Keratinocyte (primary cell): ENCODE measurements at regions not wholly inside any gene's neighbourhood (a gene's known extent, or its start where the extent isn't known, plus 50 kb on each side); places are given as distances from the start of the nearest gene placed in this dataset.

Source experiments
- DNase-seq: peaks from one replicate; pipeline ENCODE4 v3.0.0-alpha.2; 2011; ENCODE audit warnings: low read depth, missing footprints, low spot score
- FAIRE-seq: peaks from 2 replicates; lab custom pipeline; 2011; peaks lifted over from hg19 to GRCh38; lab: Jason Lieb, UNC
- H2AFZ ChIP-seq: 2 replicates; pipeline ENCODE4 v1.6.0; 2012; ENCODE audit warnings: low read length, control low read depth, inconsistent platforms; ENCODE audit not compliant: control insufficient read depth
- H3K27ac ChIP-seq: 2 replicates; pipeline ENCODE4 v1.5.1; 2011; ENCODE audit warnings: low read length; ENCODE audit not compliant: control insufficient read depth, insufficient read depth
- H3K27me3 ChIP-seq: 3 replicates; pipeline ENCODE4 v1.6.0; 2011; ENCODE audit warnings: low read length; ENCODE audit not compliant: control insufficient read depth, insufficient read depth; ENCODE audit errors: extremely low read depth
- H3K36me3 ChIP-seq, 2 experiments: 2 replicates in 1 of 2; 3 replicates in 1 of 2; pipeline ENCODE4 v1.5.1; 2011; ENCODE audit warnings: low read length in 2 of 2, mild to moderate bottlenecking in 1 of 2; ENCODE audit not compliant: control insufficient read depth in 2 of 2, insufficient read depth in 2 of 2; ENCODE audit errors: extremely low read depth in 1 of 2
- H3K4me1 ChIP-seq: 3 replicates; pipeline ENCODE4 v1.5.1; 2011; ENCODE audit warnings: low read length; ENCODE audit not compliant: control insufficient read depth, insufficient read depth; ENCODE audit errors: extremely low read depth
- H3K4me2 ChIP-seq: 3 replicates; pipeline ENCODE4 v1.6.0; 2011; ENCODE audit warnings: low read depth, low read length; ENCODE audit not compliant: control insufficient read depth, insufficient read depth; ENCODE audit errors: extremely low read depth
- H3K4me3 ChIP-seq, 3 experiments: fragments of 200-600 bp in 1 of 3; sonication (generic) in 1 of 3; 2 replicates in 2 of 3; 3 replicates in 1 of 3; pipeline ENCODE4 v1.5.1; 2011 to 2016; ENCODE audit warnings: low read length in 3 of 3, mild to moderate bottlenecking in 3 of 3, control low read depth in 2 of 3, inconsistent platforms in 1 of 3, low read depth in 1 of 3, mixed read lengths in 1 of 3, mixed run types in 1 of 3, moderate library complexity in 1 of 3; ENCODE audit not compliant: control insufficient read depth in 2 of 3, insufficient read depth in 2 of 3; ENCODE audit errors: extremely low read depth in 1 of 3
- H3K79me2 ChIP-seq: 2 replicates; pipeline ENCODE4 v1.6.0; 2012; ENCODE audit warnings: low read length; ENCODE audit not compliant: control insufficient read depth, insufficient read depth
- H3K9ac ChIP-seq: 3 replicates; pipeline ENCODE4 v1.6.0; 2011; ENCODE audit warnings: low read length; ENCODE audit not compliant: control insufficient read depth, insufficient read depth; ENCODE audit errors: extremely low read depth
- H3K9me1 ChIP-seq: 3 replicates; pipeline ENCODE4 v1.6.0; 2011; ENCODE audit warnings: low read length; ENCODE audit not compliant: control insufficient read depth, insufficient read depth; ENCODE audit errors: extremely low read depth
- H3K9me3 ChIP-seq: 2 replicates; pipeline ENCODE4 v1.5.1; 2012; ENCODE audit warnings: low read depth, low read length; ENCODE audit not compliant: control insufficient read depth
- H4K20me1 ChIP-seq: 3 replicates; pipeline ENCODE4 v1.6.0; 2011; ENCODE audit warnings: low read length; ENCODE audit not compliant: control insufficient read depth, insufficient read depth; ENCODE audit errors: extremely low read depth
- CTCF ChIP-seq, 3 experiments: IDR thresholded peaks in 1 of 3; conservative IDR thresholded peaks in 1 of 3; optimal IDR thresholded peaks in 1 of 3; 2 replicates in 2 of 3; 3 replicates in 1 of 3; pipeline versions ENCODE3 to v1.5.1; 2011; ENCODE audit warnings: low read length in 3 of 3, mild to moderate bottlenecking in 3 of 3, moderate library complexity in 2 of 3, control low read depth in 1 of 3, inconsistent platforms in 1 of 3; ENCODE audit not compliant: insufficient read depth in 2 of 3; ENCODE audit errors: extremely low read depth in 1 of 3
- EZH2 ChIP-seq: IDR thresholded peaks from one replicate; pipeline ENCODE4 v1.6.1; 2012; ENCODE audit warnings: inconsistent platforms, mild to moderate bottlenecking, low read length, moderate library complexity
- dilution Hi-C: fragments of 300-500 bp; cut with MboI; formaldehyde crosslinking; loops from one replicate; pipeline ENCODE4 v1.7.0; 2020; ENCODE audit warnings: low sequenced_read_pairs; ENCODE audit not compliant: extremely low pct_ligation_motif_present

GRCh38 chr7:149355390-149356048, 93.5 kb downstream of the ZNF783 start:
- H3K9ac ChIP-seq, result no peak overlapping the region
- H3K9me1 ChIP-seq, result no peaks in the 10 kb centered on the region
- H3K36me3 ChIP-seq, result no peaks in the 10 kb centered on the region
- H3K4me3 ChIP-seq, result peak overlapping the region in 1 of 3 experiments; percentile 43
- no peak overlapping the region for H3K27ac ChIP-seq
- TF ChIP-seq CTCF (optimal IDR thresholded peaks at IDR 0.05 in 1 of 3, IDR thresholded peaks at IDR 0.05 in 1 of 3, conservative IDR thresholded peaks at IDR 0.05 in 1 of 3; ENCODE audit: extremely low read depth in 1 of 3, insufficient read depth in 2 of 3, low read length in 3 of 3) (peak; percentile 34 to 39 (median 35)), EZH2 (no peak)
- no peaks in the 10 kb centered on the region for H3K79me2 ChIP-seq
- H3K4me2 ChIP-seq, result peak overlapping the region; percentile 65
- no peaks in the 10 kb centered on the region for H3K4me1 ChIP-seq
- no peaks in the 10 kb centered on the region for H4K20me1 ChIP-seq
- DNase-seq (peak; percentile 80), FAIRE-seq (peak; percentile 69)
- dilution Hi-C loops, result no loop called here
- H3K27me3 ChIP-seq, result no peaks in the 10 kb centered on the region
- H2AFZ ChIP-seq, result peak overlapping the region; percentile 79
- no peaks in the 10 kb centered on the region for H3K9me3 ChIP-seq

- no peak for FAIRE-seq
- Histone ChIP-seq H3K36me3 (no peaks in the 10 kb centered on the region), H3K4me2 (no peak overlapping the region), H4K20me1 (no peaks in the 10 kb centered on the region), H3K79me2 (no peaks in the 10 kb centered on the region), H3K27ac (no peak overlapping the region), H3K9me3 (no peaks in the 10 kb centered on the region), H3K9ac (no peak overlapping the region), H3K4me3 (no peak overlapping the region), H3K4me1 (no peaks in the 10 kb centered on the region), H3K27me3 (no peaks in the 10 kb centered on the region), H3K9me1 (no peaks in the 10 kb centered on the region), H2AFZ (no peak overlapping the region)
- dilution Hi-C loops, result no loop called here
- DNase-seq, result no peak
- TF ChIP-seq EZH2, result no peak
- no peak for TF ChIP-seq CTCF (optimal IDR thresholded peaks at IDR 0.05 in 1 of 3, IDR thresholded peaks at IDR 0.05 in 1 of 3, conservative IDR thresholded peaks at IDR 0.05 in 1 of 3; ENCODE audit: extremely low read depth in 1 of 3, insufficient read depth in 2 of 3, low read length in 3 of 3)
Measured at GRCh38 chr7:149362696-149363095, 98.2 kb downstream of the ZNF777 start.
